Tibial nerve (tissue), 4 donors: ENCODE measurements at regions not wholly inside any gene's neighbourhood (a gene's known extent, or its start where the extent isn't known, plus 50 kb on each side); places are given as distances from the start of the nearest gene placed in this dataset.

Source experiments
- EP300 ChIP-seq, 2 donors: sonication (generic); formaldehyde crosslinking; IDR thresholded peaks; one replicate each; pipeline ENCODE4 v1.6.1; 2017; ENCODE audit warnings: antibody characterized with exemption in 2 of 2, mild to moderate bottlenecking in 1 of 2
- POLR2A ChIP-seq, 2 donors: fragments of 450-650 bp; IDR thresholded peaks; one replicate each; pipeline ENCODE4 v1.6.1; 2017; ENCODE audit warnings: antibody characterized with exemption in 2 of 2, mild to moderate bottlenecking in 2 of 2, moderate library complexity in 2 of 2
- TF ChIP-seq, protein P1 (sequence below), 5 experiments: fragments of 200-600 bp in 3 of 5; fragments of 450-650 bp in 2 of 5; sonication (generic) in 3 of 5; IDR thresholded peaks; one replicate each; pipeline ENCODE4 v1.5.1; 2016 to 2019; ENCODE audit warnings: antibody characterized with exemption in 5 of 5, mild to moderate bottlenecking in 3 of 5, moderate library complexity in 2 of 5

DNA sequence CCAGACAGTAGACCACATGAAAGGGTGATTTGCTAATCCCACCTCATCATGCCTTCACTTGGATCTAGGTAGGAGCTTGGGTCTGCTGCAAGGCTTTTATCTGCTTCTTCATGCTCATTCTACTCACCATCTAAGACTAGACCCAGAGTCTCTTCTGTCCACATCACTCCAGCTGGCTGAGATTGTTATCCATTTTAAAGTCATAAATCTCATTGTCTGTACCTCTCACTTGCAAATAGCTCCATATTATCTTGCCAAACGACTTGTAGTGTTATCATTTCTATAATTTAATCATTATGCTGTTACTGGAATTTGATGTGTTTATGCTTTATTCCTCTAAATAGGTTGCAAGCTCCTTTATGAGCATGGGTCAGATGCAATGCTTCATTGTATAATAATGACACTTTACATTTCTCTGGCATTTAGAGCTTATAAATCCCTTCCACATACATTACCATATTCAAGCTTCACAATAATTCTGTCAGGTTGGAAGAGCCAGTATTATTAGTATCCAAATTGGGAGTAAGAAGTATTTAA, 254.2 kb upstream of the SORL1-AS1 start:
- TF ChIP-seq, protein P1, sequence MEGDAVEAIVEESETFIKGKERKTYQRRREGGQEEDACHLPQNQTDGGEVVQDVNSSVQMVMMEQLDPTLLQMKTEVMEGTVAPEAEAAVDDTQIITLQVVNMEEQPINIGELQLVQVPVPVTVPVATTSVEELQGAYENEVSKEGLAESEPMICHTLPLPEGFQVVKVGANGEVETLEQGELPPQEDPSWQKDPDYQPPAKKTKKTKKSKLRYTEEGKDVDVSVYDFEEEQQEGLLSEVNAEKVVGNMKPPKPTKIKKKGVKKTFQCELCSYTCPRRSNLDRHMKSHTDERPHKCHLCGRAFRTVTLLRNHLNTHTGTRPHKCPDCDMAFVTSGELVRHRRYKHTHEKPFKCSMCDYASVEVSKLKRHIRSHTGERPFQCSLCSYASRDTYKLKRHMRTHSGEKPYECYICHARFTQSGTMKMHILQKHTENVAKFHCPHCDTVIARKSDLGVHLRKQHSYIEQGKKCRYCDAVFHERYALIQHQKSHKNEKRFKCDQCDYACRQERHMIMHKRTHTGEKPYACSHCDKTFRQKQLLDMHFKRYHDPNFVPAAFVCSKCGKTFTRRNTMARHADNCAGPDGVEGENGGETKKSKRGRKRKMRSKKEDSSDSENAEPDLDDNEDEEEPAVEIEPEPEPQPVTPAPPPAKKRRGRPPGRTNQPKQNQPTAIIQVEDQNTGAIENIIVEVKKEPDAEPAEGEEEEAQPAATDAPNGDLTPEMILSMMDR (IDR thresholded peaks at IDR 0.05) = no peak
- TF ChIP-seq POLR2A (IDR thresholded peaks at IDR 0.05) (no peak), EP300 (IDR thresholded peaks at IDR 0.05) (no peak)
